HT1080 (cell line): ENCODE measurements at regions not wholly inside any gene's neighbourhood (a gene's known extent, or its start where the extent isn't known, plus 50 kb on each side); places are given as distances from the start of the nearest gene placed in this dataset.

Experiments
- DNase-seq: peaks from one replicate; pipeline ENCODE4 v3.0.0-alpha.2; 2015; ENCODE audit warnings: low read depth

DNA sequence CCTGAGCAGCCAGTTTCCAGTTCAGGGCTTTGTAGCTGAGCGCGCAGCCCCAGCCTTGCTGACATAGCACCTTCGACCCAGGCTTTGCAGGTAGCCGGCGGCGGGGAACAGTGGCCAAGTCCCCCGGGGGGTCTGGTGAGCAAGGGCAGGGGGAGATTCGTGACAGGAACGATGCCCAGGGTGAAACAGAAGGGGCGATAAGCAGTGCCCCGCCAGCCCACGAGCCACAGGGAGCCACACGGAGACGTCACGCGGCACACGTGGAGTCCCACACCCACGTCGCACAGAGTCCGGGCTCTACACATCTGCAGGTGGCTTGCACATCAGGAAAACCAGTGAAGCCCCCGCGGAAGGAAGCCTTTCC is 127.2 kb downstream of the SOX1 start:
- DNase-seq = no peak

DNA sequence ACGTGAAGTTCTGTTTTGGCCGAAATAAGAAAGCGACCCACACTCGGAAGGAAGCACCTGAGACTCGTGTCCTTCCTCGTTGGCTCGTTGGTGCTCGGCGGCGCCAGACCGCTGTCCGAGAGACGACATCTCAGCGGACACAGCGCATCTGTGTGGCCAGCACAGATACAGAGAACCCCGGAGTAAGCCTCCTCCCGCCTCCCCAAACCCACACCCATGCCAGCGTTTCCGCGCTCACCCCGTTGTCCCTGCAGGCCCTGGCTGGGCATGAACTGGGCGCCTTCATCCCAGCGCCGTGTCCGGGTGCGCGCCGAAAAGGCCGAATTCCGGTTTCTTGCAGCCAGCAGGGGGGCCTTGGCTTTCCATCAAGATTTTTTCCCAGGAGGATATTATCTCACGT is 127.6 kb downstream of the SOX1 start:
- no peak for DNase-seq

DNA sequence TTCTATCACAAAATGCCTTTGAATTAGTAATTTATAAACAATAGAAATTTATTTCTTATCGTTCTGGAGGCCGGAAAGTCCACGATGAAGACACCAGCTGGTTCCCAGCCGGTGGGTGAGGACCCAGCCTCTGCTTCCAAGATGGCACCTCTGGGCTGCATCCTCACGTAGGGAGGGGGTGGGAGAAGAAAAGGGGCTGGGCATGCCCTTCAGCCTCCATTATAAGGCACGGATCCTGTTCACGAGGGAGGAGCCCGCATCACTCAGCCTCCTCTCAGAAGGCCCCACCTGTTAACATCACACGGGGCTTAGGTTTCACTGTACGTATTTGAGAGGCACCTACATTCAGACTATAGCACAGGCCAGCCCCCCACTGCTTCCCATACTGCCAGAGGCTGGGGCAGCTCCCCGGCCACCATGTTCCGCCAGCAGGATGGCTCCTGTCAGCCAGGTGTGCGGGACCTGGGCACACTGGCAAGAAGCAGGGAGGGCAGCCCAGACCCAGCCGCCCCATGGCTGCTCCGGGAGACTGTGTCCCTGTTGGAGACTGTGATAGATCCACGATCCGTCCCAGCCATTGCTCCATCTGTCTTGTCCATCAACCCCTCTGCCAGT is 131.6 kb downstream of the SOX1 start:
- no peak for DNase-seq

DNA sequence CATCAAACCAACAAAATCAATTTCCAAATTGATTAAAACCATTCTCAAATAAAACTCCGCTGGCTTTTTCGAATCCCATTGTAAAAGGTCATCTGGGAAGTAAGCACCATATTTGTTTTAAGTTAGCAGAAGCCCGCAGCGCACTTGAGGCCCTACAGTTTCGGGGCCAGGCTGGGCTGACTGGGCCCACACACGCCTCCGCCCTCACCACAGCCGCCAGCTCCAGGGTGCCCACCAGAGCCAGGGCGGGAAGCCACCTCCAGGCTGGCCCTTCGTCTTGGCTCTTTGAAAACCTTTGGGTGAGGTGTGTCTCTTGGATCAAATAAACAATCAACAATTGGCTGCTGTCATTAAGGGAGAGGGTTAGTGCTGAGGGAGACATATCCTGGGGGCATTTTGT is 133.3 kb downstream of the SOX1 start:
- no peak for DNase-seq

DNA sequence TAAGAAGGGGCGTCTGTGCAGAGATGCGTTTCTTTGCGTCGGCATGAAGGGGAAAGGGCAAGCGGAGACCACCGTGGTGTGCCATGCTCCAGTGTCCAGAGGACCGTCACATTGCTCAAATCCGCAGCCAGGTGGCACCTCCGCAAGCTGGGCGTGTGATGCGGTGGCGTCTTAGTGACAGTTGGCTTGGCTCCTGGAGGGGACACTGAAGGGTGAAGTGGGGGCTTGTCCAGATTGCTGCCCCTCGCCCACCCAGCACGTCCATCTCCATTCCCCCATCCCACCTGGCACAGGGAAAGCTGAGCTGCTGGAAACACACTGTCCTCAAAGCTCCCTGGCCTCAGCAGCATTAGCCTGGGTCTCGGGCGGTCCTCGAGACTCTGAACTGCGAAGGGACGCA is 135.3 kb downstream of the SOX1 start:
- DNase-seq = no peak

DNA sequence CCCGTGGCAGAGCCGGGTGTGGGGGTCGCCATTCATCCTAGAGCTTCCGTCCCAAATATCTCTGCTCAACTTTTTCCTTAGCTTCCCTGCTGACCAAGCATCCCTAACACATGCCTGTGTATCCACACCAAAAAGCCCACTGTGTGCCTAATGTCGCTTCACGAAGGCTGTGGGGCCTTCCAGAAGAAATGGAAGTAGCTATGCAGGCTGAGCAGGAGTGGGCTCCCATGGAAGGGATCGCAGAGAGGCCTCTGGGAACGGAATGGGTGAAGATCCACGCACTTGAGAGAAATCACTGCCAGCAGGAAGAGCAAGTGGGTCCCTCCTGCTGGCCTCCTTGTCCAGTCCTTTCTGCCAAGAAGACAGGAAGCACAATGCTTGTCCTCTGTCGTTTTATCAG is 136.0 kb downstream of the SOX1 start:
- no peak for DNase-seq

DNA sequence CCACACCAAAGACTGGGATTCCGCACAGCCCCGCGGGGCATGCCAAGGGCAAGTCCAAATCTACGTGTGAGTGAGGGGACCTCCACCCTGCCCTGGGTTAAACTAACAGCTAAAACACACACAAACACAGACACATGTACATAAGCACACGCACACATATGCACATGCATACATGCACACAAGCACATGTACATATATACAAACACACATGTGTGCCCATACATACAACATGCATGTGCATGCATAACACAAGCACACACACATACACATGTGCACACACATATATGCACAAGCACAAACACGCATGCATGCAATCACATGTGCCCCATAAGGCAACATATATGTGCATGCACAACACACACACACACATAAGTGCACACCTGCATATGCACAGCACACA is 136.7 kb downstream of the SOX1 start:
- DNase-seq = no peak

DNA sequence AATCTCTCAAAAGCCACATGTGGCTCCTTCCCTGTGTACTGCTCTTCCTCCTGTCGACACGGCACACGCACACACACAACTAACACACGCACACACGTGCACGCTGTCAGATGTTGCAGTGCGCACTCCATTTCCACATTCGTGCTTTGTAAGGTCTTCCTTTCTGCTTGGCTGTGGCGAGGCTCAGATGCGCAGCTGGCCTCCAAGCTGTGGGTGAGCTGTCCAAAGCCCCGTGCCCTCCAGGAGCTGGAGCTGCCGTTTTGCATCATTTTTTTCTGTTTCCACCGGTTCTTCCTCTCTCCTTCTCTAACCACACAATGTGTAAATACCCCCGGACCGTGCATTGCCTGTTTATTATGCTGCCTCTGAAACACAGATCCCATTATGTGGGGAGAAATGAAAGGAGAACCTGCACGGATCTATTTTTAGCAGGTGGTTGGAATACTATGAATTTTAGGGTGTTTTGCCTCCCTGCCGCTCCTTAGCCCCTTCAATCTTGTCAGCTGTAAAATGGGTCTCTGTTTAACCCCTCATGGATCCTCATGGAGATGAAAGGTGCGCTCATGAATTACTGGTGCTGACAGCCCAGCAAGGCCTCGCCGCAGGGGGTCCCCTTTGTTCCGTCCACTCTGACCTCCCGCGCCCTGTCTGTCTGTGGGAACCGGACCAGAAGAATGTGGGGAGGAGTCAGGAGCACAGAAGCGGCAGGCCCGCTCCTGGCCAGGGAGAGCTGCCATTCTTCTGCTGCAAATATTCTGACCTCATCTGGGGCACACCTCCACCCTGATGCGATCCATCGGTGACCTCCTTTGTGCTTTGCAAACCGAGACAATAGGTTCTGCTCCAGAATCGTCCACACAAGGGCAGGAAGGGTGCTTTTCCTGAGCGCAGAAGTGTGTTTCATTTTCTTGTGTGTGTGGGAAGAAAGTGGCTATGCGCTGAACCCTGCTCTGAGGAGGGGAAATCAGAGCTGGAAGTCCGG is 137.7 kb downstream of the SOX1 start:
- DNase-seq = no peak

DNA sequence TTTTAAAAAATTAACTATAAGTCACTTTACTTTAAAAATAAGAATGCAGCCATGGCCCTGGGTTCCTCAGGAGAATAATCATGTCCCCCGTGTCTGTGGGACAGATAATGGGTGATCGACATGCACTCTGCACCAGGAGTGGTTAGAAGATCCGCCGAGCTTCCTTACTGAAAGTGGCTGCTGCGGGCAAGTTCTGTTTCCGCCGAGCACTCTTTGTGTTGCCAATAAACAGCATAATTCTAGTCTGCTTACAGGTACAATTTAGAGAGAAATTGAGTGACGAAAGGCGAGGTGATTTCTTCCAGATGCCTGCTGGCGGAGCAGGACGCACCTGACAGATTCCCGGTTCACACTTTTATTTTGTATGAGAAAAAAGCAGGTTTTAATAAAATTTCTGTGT is 139.0 kb downstream of the SOX1 start:
- no peak for DNase-seq

DNA sequence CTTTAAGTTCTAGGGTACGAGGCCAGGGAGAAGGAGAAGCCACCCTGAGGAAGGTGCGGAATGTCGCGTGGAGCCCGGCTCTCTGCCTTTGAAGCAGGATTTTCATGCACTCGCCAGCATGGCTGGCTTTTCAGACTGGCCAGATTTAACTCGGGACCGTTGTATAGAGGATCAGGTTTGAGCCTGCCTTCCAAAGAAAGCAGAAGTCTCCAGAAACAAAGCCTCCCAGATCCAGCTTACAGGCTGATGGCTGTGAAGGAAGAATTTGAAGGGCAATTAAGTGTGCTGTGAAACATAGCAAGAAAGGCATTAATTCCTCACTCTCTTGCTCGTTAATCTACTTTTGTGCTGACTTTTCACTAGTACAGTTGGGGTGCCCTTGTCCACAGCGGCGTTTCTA is 140.2 kb downstream of the SOX1 start:
- DNase-seq = no peak

DNA sequence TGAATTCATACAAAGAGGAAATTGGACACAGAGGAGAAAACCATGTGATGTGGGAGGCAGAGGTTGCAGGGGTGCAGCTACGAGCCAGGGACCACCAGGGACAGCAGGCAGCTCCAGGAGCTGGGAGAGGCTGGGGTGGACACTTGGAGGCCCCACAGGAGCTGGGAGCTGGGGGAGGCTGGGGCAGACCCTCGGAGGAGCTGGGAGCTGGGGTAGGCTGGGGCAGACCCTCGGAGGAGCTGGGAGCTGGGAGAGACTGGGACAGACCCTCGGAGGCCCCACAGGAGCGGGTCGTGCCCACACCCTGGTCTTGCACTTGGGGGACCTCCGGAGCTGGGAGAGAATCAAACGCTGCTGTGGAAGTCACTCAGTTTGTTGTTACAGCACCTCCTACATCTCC is 141.7 kb downstream of the SOX1 start:
- no peak for DNase-seq

DNA sequence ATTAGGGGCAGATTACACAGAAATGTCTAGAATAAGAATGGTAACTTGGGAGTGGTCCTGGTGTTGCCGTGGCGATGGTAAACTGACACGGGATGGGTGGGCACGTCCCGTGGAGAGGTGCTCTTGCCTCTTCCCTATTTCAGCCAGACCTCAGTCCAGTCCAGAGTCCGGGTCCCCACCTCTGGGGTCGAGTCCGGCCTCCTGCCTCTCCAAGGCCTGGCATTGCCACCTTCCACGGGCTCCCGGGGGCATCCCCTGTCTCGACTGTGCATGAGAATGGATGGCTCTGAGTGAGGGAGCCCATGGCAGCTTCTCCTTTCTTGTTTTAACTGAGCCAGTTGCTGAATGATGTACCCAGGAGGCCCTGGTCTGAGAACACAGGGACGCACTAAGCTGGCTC is 142.3 kb downstream of the SOX1 start:
- DNase-seq = no peak

DNA sequence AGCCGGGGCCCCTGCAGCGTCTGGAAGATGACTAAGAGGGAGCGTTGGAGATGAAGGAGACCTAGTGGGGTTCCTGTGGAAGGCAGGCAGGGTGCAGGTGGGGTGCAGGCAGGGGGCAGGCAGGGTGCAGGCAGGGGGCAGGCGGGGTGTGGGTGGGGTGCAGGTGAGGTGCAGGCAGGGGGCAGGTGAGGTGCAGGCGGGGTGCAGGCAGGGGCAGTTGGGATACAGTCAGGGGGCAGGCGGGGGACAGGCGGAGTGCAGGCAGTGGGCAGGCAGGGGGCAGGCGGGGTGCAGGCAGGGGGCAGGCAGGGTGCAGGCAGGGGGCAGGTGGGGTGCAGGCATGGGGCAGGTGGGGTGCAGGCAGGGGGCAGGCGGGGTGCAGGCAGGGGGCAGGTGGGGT is 142.8 kb downstream of the SOX1 start:
- DNase-seq = no peak

DNA sequence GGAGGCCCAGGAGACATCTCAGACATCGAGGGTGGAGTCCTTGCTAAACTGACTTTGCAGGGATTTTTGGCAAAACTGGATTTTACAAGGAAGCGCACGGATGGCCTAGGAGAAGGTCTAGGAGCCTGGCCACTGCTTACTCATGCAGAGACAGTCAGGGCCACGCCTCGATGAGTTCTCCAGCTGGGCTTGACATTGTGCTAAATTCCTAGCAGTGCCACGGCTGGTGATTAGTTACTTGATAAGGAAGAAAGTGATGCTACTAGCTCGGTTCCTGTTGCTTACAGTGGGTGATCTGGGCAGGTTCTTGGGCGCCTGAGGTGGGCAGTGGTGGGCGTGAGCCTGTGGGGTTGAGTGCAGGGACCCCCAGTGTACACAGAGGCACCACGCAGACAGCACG is 143.4 kb downstream of the SOX1 start:
- DNase-seq = no peak

DNA sequence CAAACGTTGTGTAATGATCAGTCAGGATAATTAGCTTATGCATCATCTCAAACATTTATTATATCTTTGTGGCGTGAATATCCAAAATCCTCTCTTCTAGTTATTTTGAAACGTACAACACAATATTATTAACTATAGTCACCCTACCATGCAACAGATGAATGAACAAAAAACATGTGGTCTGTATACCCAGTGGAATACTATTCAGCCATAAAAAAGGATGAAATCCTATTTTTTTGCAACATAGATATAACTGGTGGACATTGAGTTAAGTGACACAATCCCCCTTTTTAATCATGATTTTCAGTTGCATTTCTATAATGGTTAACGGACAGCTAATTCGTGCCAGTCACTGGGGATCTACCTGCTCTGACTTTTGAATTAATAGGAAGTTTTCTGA is 145.6 kb downstream of the SOX1 start:
- no peak for DNase-seq

DNA sequence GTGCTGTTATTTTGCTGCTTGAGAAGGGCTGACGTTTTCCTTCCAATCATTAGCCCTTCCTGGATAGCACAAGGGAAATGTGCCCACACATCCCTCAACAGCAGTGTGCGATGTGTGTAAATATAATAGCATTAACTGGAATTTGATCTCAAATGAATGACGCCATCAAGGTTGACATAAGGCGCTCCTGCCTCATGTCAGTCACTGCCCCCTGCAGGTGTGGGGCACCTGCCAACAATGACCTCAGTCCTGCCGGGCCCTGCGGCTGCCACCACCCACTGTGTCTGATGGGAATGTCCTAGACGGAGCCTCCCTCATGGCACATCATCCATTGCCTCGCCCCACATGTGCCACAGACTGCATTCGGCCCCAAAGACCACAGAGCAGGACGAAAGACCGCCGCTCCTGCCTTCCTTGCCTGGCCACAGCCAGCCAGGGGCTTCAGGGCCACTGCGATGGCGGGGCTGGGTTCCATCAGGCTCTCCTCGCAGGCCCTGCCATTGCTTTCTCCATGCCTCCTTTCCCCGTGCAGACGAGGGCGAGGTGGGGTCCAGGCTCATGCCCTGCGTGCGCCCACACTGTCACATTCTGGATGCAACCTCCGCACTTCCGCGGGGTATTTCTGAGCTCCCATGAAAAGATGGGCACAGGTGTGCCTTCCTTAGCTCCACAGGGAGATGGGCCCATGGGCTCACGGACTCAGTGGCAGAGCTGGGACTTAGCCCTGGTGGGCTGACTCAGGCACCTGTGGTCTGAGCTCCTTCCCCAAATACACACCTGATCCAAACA is 146.7 kb downstream of the SOX1 start:
- DNase-seq = no peak

DNA sequence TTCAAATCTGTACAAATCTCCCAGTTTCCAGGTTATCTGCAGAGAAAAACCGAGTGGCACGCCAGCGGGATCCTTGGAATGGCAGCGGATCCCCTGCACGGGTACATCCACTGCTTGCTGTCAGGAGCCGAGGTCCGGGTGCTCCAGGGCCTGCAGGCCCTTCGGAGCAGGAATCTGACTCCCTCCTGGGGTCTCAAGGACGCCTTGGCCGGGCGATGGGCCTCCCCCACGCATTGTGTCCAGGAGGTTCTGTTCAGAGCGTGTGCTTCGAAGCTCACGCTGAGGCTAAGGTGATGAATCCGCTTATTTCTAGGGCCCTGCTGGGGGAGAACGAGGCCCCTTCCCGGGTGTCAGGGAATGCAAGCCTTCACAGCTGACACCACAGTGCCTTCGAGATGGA is 148.9 kb downstream of the SOX1 start:
- no peak for DNase-seq

DNA sequence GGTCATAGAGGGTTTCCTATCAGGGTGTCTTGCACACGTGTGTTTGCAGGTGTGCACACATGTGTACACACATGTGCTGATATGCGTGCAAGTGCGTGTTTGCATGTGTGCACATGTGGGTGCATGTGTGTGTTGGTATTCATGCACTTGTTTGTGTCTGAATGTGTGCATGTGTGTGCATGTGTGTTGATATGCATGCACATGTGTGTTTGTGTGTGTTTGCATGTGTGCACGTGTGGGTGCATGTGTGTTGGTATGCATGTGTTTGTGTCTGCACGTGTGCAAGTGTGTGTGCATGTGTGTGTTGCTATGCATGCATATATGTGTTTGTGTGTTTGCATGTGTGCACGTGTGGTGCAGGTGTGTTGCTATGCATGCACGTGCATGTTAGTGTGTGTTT is 150.5 kb downstream of the SOX1 start:
- DNase-seq = no peak

DNA sequence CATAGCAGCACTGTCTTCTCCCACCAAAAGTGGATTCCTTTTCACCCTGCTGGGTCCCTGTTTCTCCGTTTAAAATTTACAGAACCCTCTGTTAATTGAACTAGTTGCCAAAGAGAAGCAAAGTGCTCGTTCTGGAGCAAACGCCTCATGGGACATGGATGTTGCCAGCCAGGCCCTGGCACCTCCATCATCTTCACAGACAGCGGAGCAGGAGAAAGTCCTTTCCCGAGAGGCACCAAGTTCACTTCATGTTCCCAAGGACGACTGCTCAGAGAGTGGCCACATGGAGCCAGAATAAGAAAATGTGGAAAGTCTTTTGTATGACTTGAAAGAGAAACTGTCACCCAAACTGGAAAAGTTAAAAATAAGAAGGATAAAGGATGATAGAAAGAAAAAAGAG is 151.5 kb downstream of the SOX1 start:
- DNase-seq = no peak

DNA sequence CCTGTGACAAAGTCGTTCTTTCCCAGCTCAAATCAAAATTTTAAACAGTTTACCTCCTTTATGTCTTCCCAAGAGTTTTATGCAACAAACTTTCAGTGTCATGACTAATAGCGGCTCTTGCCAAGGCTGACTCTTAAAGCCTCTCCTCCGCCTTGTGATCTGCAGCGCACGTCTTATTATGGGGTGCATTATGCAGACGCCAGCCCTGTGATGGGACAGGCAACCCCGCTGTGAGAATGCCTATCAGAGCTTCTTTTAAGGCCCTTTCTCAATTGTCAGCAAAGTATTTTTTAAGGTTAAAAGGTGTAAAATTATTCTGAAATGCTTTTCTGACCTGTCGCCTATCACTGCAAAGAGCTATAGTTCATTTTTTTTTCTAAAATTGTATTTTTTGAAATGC is 152.8 kb downstream of the SOX1 start:
- DNase-seq = no peak

DNA sequence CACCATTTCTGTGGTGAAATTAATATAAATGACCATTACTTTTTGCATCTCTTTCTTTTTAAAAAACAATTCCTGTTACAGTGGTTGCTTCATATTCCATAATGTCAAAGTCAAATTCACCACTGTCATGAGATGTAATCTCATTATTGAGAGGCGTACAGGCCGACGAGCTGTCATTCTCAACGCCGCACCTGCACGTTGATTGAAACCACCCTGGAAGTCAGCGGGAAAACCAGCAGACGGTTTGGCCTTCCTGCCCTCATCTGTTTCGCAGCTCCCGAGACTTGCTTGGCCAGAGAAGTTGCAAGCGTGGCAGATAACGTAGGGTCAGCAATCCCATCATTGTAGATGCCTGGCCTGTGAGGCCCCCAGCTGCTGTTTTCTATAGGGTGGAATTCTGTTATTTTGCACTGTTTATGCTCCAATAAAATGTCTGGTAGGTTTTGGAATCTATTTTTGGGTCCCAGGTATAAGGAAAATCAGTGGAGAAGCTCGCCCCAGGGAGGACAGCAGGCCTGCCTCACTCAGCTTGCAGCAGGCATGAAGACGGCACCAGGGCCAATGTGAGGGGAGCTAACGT is 153.4 kb downstream of the SOX1 start:
- DNase-seq = no peak

DNA sequence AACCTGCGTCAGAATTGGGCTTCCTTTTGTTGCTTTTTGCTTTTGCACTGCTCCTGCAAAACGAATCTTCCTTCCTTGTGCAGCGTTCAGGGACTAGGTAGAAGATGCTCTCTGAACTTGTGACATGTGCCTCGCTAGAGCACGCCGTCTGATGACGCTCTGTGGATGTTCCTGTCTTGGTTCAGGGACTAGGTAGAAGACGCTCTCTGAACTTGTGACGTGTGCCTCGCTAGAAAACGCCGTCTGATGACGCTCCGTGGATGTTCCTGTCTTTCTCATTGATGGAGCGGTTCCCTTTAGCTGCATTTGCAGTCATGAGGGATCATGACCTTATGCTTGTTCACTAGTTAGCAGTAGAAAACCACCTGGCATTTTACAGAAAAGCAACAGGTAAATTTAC is 154.0 kb downstream of the SOX1 start:
- no peak for DNase-seq
